Hepatocyte (in vitro differentiated cells): ENCODE measurements at regions not wholly inside any gene's neighbourhood (a gene's known extent, or its start where the extent isn't known, plus 50 kb on each side); places are given as distances from the start of the nearest gene placed in this dataset.

ENCODE experiments used
- DNase-seq: peaks from one replicate; pipeline ENCODE4 v3.0.0-alpha.2; 2016; ENCODE audit warnings: low spot score
- H2AFZ ChIP-seq: fragments of 200-600 bp; sonication (generic); 2 replicates; pipeline ENCODE4 v1.6.0; 2016; ENCODE audit warnings: antibody characterized with exemption, mild to moderate bottlenecking
- H3K27ac ChIP-seq: fragments of 200-600 bp; sonication (generic); 2 replicates; pipeline ENCODE4 v1.5.1; 2016; ENCODE audit warnings: mild to moderate bottlenecking
- H3K27me3 ChIP-seq: fragments of 200-600 bp; sonication (generic); 2 replicates; pipeline ENCODE4 v1.6.1; 2016
- H3K36me3 ChIP-seq: fragments of 200-600 bp; sonication (generic); replicated peaks from 2 replicates; pipeline ENCODE4 v1.5.1; 2016; ENCODE audit warnings: low read depth; ENCODE audit not compliant: insufficient read depth
- H3K4me1 ChIP-seq: fragments of 200-600 bp; sonication (generic); 2 replicates; pipeline ENCODE4 v1.5.1; 2016; ENCODE audit warnings: mild to moderate bottlenecking, moderate library complexity; ENCODE audit not compliant: insufficient read depth
- H3K4me2 ChIP-seq: fragments of 200-600 bp; sonication (generic); 2 replicates; pipeline ENCODE4 v1.6.0; 2016
- H3K4me3 ChIP-seq: fragments of 200-600 bp; sonication (generic); 2 replicates; pipeline ENCODE4 v1.5.1; 2016; ENCODE audit warnings: mild to moderate bottlenecking
- H3K79me2 ChIP-seq: fragments of 200-600 bp; sonication (generic); 2 replicates; pipeline ENCODE4 v1.6.0; 2017; ENCODE audit warnings: mild to moderate bottlenecking
- H3K9me2 ChIP-seq: fragments of 200-600 bp; sonication (generic); replicated peaks from 2 replicates; pipeline ENCODE4 v1.6.0; 2017; ENCODE audit warnings: mild to moderate bottlenecking; ENCODE audit not compliant: insufficient read depth
- H3K9me3 ChIP-seq: fragments of 200-600 bp; sonication (generic); 2 replicates; pipeline ENCODE4 v1.5.1; 2016; ENCODE audit warnings: low read depth, mild to moderate bottlenecking
- H4K20me1 ChIP-seq: fragments of 200-600 bp; sonication (generic); 2 replicates; pipeline ENCODE4 v1.6.0; 2016; ENCODE audit warnings: mild to moderate bottlenecking; ENCODE audit not compliant: insufficient read depth, poor library complexity, severe bottlenecking
- CTCF ChIP-seq: fragments of 200-600 bp; sonication (generic); IDR thresholded peaks from 2 replicates; pipeline ENCODE4 v1.5.1; 2016; ENCODE audit warnings: antibody characterized with exemption, mild to moderate bottlenecking; ENCODE audit not compliant: poor library complexity
- EZH2 ChIP-seq: fragments of 200-600 bp; sonication (generic); IDR thresholded peaks from 2 replicates; pipeline ENCODE4 v1.6.1; 2016; ENCODE audit warnings: antibody characterized with exemption, mild to moderate bottlenecking, borderline replicate concordance
- EZH2phosphoT487 ChIP-seq: fragments of 200-600 bp; sonication (generic); IDR thresholded peaks from one replicate; pipeline ENCODE4 v1.6.1; 2018; ENCODE audit warnings: antibody characterized with exemption, mild to moderate bottlenecking, low read depth, moderate library complexity; ENCODE audit not compliant: unreplicated experiment, severe bottlenecking
- WGBS: methylation state at CpG from one replicate; pipeline ENCODE4 v1.1.6; 2016; ENCODE audit warnings: low lambda C conversion rate; ENCODE audit errors: missing lambda C conversion rate; 5-methylcytosine and 5-hydroxymethylcytosine counted together

DNA sequence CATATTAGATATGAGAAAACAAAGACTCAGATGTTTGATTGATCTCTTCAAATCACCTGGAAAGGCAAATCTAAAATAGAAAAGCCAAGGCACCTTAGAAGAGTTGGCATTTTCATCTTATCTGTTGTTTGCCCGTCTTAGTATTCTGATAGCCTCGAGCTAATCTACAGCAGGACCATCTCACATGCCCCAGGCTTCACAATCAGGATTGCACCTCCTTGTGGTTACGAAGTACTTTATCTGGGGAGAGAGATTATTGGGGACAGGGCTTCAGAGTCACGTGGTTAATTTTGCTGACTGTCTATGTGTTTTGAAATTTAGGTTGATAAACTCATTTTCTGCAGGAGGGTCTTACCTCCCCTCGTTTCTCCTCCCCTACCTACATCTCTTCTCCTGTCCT is 313.1 kb upstream of the ANXA10 start:
- Histone ChIP-seq H2AFZ (no peak overlapping the region), H3K27ac (no peak overlapping the region), H3K4me2 (no peak overlapping the region), H3K4me1 (no peaks in the 10 kb centered on the region), H3K9me2 (no peaks in the 10 kb centered on the region), H3K4me3 (no peak overlapping the region), H3K9me3 (no peaks in the 10 kb centered on the region), H4K20me1 (no peaks in the 10 kb centered on the region), H3K36me3 (no peaks in the 10 kb centered on the region), H3K27me3 (no peaks in the 10 kb centered on the region), H3K79me2 (no peaks in the 10 kb centered on the region)
- WGBS: 70% methylated on average over 5 of the region's 5 CpGs
- TF ChIP-seq EZH2 (no peak), CTCF (no peak), EZH2phosphoT487 (no peak)
- no peak for DNase-seq

GRCh38 chr4:167779864-167780263 is 312.5 kb upstream of the ANXA10 start:
- Histone ChIP-seq H3K4me1 (no peaks in the 10 kb centered on the region), H3K4me2 (no peak overlapping the region), H3K36me3 (no peaks in the 10 kb centered on the region), H4K20me1 (no peaks in the 10 kb centered on the region), H3K4me3 (no peak overlapping the region), H3K79me2 (no peaks in the 10 kb centered on the region), H3K27ac (no peak overlapping the region), H3K27me3 (no peaks in the 10 kb centered on the region), H2AFZ (no peak overlapping the region), H3K9me3 (no peaks in the 10 kb centered on the region), H3K9me2 (no peaks in the 10 kb centered on the region)
- TF ChIP-seq CTCF: no peak
- TF ChIP-seq EZH2: no peak
- TF ChIP-seq EZH2phosphoT487: no peak
- WGBS: 81% methylated on average over 5 of the region's 5 CpGs
- DNase-seq: no peak

DNA sequence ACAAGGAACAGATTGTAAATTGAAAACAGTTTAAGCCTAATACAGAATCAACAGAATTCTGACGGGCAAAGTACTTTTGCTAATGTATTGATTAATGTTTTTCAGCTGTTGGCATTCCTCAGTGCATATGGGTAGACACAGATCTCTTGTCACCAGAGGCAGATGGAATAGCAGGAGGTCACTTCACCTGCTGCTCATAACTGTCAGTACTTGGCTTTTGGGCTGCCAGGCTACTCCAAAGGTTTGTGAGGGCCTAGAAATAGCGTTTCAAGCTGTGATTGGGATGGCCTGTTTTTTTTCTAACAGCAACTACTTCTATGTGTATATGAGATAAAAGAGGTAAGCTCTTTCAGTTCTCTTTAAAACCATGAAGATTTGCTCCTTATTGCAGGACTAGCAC is 307.5 kb upstream of the ANXA10 start:
- H3K4me2 ChIP-seq: no peak overlapping the region
- no peak overlapping the region for H3K27ac ChIP-seq
- H3K79me2 ChIP-seq: no peaks in the 10 kb centered on the region
- 44% methylated on average over 2 of the region's 2 CpGs for WGBS
- H3K9me2 ChIP-seq: no peaks in the 10 kb centered on the region
- no peak for DNase-seq
- H3K9me3 ChIP-seq: no peaks in the 10 kb centered on the region
- no peak overlapping the region for H2AFZ ChIP-seq
- no peaks in the 10 kb centered on the region for H3K27me3 ChIP-seq
- no peaks in the 10 kb centered on the region for H3K4me1 ChIP-seq
- H3K36me3 ChIP-seq: no peaks in the 10 kb centered on the region
- TF ChIP-seq EZH2phosphoT487: no peak
- H4K20me1 ChIP-seq: no peaks in the 10 kb centered on the region
- H3K4me3 ChIP-seq: no peak overlapping the region

- DNase-seq: no peak
- Histone ChIP-seq H4K20me1 (no peaks in the 10 kb centered on the region), H3K9me2 (no peaks in the 10 kb centered on the region), H3K27me3 (no peaks in the 10 kb centered on the region), H3K4me3 (no peak overlapping the region), H3K9me3 (no peaks in the 10 kb centered on the region), H3K79me2 (no peaks in the 10 kb centered on the region), H3K27ac (no peak overlapping the region), H3K4me2 (no peak overlapping the region), H2AFZ (no peak overlapping the region), H3K4me1 (no peaks in the 10 kb centered on the region), H3K36me3 (no peaks in the 10 kb centered on the region)
- 29% methylated on average over 1 of the region's 1 CpG for whole genome bisulfite sequencing
- TF ChIP-seq CTCF (no peak), EZH2 (no peak), EZH2phosphoT487 (no peak)
These were observed 306.8 kb upstream of the ANXA10 start for GRCh38 chr4:167785523-167785922.
